GM23338 (cell line): ENCODE measurements at regions not wholly inside any gene's neighbourhood (a gene's known extent, or its start where the extent isn't known, plus 50 kb on each side); places are given as distances from the start of the nearest gene placed in this dataset.

Experiments used
- ATAC-seq: fragments of 200-7000 bp; cut with Tn5 transposase; 3 replicates; pipeline ENCODE4 v1.9.1; 2020
- DNase-seq: peaks from one replicate; pipeline ENCODE4 v3.0.0-alpha.2; 2015; ENCODE audit warnings: low spot score
- H2AFZ ChIP-seq: fragments of 200-600 bp; sonication (generic); 2 replicates; pipeline ENCODE4 v1.8.0; 2016; ENCODE audit warnings: antibody characterized with exemption, mild to moderate bottlenecking, moderate library complexity
- H3F3A ChIP-seq: fragments of 200-600 bp; sonication (generic); replicated peaks from 2 replicates; pipeline ENCODE4 v1.8.0; 2017; ENCODE audit warnings: antibody characterized with exemption, mixed run types, low read depth
- H3K27ac ChIP-seq: fragments of 200-600 bp; sonication (generic); 2 replicates; pipeline ENCODE4 v1.6.1; 2016; ENCODE audit warnings: low read depth
- H3K27me3 ChIP-seq: fragments of 200-600 bp; sonication (generic); 2 replicates; pipeline ENCODE4 v1.8.0; 2016; ENCODE audit warnings: mild to moderate bottlenecking, mixed run types, moderate library complexity; ENCODE audit not compliant: insufficient read depth
- H3K36me3 ChIP-seq: fragments of 200-600 bp; sonication (generic); 2 replicates; pipeline ENCODE4 v1.8.0; 2016; ENCODE audit warnings: mild to moderate bottlenecking; ENCODE audit not compliant: insufficient read depth
- H3K4me1 ChIP-seq: fragments of 200-600 bp; sonication (generic); 2 replicates; pipeline ENCODE4 v1.8.0; 2016; ENCODE audit warnings: mild to moderate bottlenecking, moderate library complexity; ENCODE audit not compliant: insufficient read depth
- H3K4me2 ChIP-seq: fragments of 200-600 bp; sonication (generic); 2 replicates; pipeline ENCODE4 v1.7.1; 2017; ENCODE audit warnings: mixed run types
- H3K4me3 ChIP-seq: fragments of 200-600 bp; sonication (generic); 2 replicates; pipeline ENCODE4 v1.6.1; 2016; ENCODE audit warnings: mixed run types
- H3K79me2 ChIP-seq: fragments of 200-600 bp; sonication (generic); replicated peaks from 2 replicates; pipeline ENCODE4 v1.8.0; 2017; ENCODE audit warnings: mild to moderate bottlenecking; ENCODE audit not compliant: insufficient read depth
- H3K9me2 ChIP-seq: fragments of 200-600 bp; sonication (generic); 2 replicates; pipeline ENCODE4 v1.8.0; 2017; ENCODE audit not compliant: insufficient read depth
- H4K20me1 ChIP-seq: fragments of 200-600 bp; sonication (generic); replicated peaks from 2 replicates; pipeline ENCODE4 v1.8.0; 2017; ENCODE audit warnings: mild to moderate bottlenecking; ENCODE audit not compliant: insufficient read depth
- H3K27ac Mint-ChIP-seq: 2 replicates; pipeline ENCODE4 v1.8.0; 2020; ENCODE audit warnings: inconsistent platforms, mild to moderate bottlenecking, moderate library complexity, mixed read lengths
- H3K27me3 Mint-ChIP-seq: 3 replicates; pipeline ENCODE4 v1.8.0; 2022; ENCODE audit warnings: low read depth, mild to moderate bottlenecking, moderate library complexity, mixed read lengths, inconsistent platforms; ENCODE audit not compliant: insufficient read depth, poor library complexity
- H3K36me3 Mint-ChIP-seq: 3 replicates; pipeline ENCODE4 v1.8.0; 2021; ENCODE audit warnings: low read depth, mild to moderate bottlenecking, inconsistent platforms, moderate library complexity, mixed read lengths
- H3K4me1 Mint-ChIP-seq: 3 replicates; pipeline ENCODE4 v1.8.0; 2020; ENCODE audit warnings: mild to moderate bottlenecking, inconsistent platforms, mixed read lengths
- H3K4me3 Mint-ChIP-seq: 3 replicates; pipeline ENCODE4 v1.8.0; 2021; ENCODE audit warnings: moderate library complexity, mild to moderate bottlenecking, inconsistent platforms, mixed read lengths
- H3K9me3 Mint-ChIP-seq: 3 replicates; pipeline ENCODE4 v1.8.0; 2020; ENCODE audit warnings: moderate library complexity, mild to moderate bottlenecking, inconsistent platforms, mixed read lengths
- CREB1 ChIP-seq: fragments of 250-450 bp; sonication (Bioruptor Pico); IDR thresholded peaks from 2 replicates; pipeline ENCODE4 v1.5.0; 2020; ENCODE audit warnings: low read depth, mild to moderate bottlenecking, moderate library complexity
- CTCF ChIP-seq, 2 experiments: fragments of 200-600 bp in 1 of 2; sonication (generic) in 1 of 2; conservative IDR thresholded peaks; 2 replicates each; pipeline versions ENCODE4 v1.5.1 to v1.6.1; 2016 to 2017; ENCODE audit warnings: antibody characterized with exemption in 2 of 2, low read depth in 2 of 2, mild to moderate bottlenecking in 2 of 2, moderate library complexity in 1 of 2
- ETS1 ChIP-seq: IDR thresholded peaks from 2 replicates; pipeline ENCODE4 v1.6.1; 2016; ENCODE audit warnings: antibody characterized with exemption
- EZH2 ChIP-seq: fragments of 200-600 bp; sonication (generic); IDR thresholded peaks from one replicate; pipeline ENCODE4 v1.8.0; 2017; ENCODE audit warnings: antibody characterized with exemption, mild to moderate bottlenecking, low read depth; ENCODE audit not compliant: unreplicated experiment
- EZH2phosphoT487 ChIP-seq: fragments of 200-600 bp; sonication (generic); IDR thresholded peaks from one replicate; pipeline ENCODE4 v1.8.1; 2018; ENCODE audit warnings: antibody characterized with exemption; ENCODE audit not compliant: unreplicated experiment
- JUNB ChIP-seq: IDR thresholded peaks from one replicate; pipeline ENCODE4 v1.6.1; 2016; ENCODE audit warnings: antibody characterized with exemption; ENCODE audit not compliant: unreplicated experiment
- NANOG ChIP-seq: IDR thresholded peaks from 2 replicates; pipeline ENCODE4 v1.6.1; 2016; ENCODE audit warnings: antibody characterized with exemption, borderline replicate concordance
- POLR2AphosphoS5 ChIP-seq: IDR thresholded peaks from 2 replicates; pipeline ENCODE4 v1.6.1; 2016; ENCODE audit warnings: antibody characterized with exemption, low read depth
- REST ChIP-seq: IDR thresholded peaks from one replicate; pipeline ENCODE4 v1.6.1; 2018; ENCODE audit warnings: antibody characterized with exemption; ENCODE audit not compliant: unreplicated experiment
- STAT1 ChIP-seq: IDR thresholded peaks from one replicate; pipeline ENCODE4 v1.6.1; 2016; ENCODE audit warnings: antibody characterized with exemption; ENCODE audit not compliant: unreplicated experiment
- ZNF114 ChIP-seq: fragments of 250-450 bp; sonication (Bioruptor Pico); IDR thresholded peaks from 2 replicates; pipeline ENCODE4 v1.5.0; 2020; ENCODE audit warnings: mild to moderate bottlenecking, moderate library complexity
- ZNF331 ChIP-seq: fragments of 250-450 bp; sonication (Bioruptor Pico); IDR thresholded peaks from 2 replicates; pipeline ENCODE4 v1.5.0; 2020; ENCODE audit warnings: low read depth, mild to moderate bottlenecking, moderate library complexity
- TF ChIP-seq, protein P1 (sequence below): fragments of 250-450 bp; sonication (Bioruptor Pico); IDR thresholded peaks from 2 replicates; pipeline ENCODE4 v1.5.0; 2020; ENCODE audit warnings: mild to moderate bottlenecking, moderate library complexity

DNA sequence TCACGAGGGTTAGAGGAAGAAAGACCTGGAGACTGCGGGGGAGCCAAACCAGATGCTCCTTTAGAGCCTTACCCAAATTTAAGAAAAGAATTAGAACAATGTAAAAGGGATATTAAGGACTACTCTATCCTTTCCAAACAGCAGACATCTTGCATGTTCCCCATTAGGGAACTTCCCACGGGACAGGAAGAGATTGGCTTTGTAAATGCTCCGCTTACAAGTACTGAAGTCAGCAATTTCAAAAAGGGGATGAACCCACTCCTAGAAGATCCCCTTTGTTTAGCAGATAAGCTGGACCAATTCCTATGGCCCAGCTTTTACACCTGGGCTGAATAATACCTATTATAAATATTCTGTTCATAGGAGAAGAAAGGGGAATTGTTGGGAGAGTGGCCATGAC lies 74.2 kb downstream of the APOBEC1 start:
- ATAC-seq = no peak

More for the DNA sequence above, 74.2 kb downstream of the APOBEC1 start:
- no peak for DNase-seq
- H3K4me3 Mint-ChIP-seq = no peak overlapping the region
- H3K79me2 ChIP-seq = no peaks in the 10 kb centered on the region
- H4K20me1 ChIP-seq = no peaks in the 10 kb centered on the region
- H3K27ac ChIP-seq = no peak overlapping the region
- H3K27me3 Mint-ChIP-seq = peaks cover 2% of the 10 kb centered on the region
- no peaks in the 10 kb centered on the region for H3K4me1 Mint-ChIP-seq
- H3K4me2 ChIP-seq = no peak overlapping the region
- H3K4me1 ChIP-seq = no peaks in the 10 kb centered on the region
- H3K36me3 ChIP-seq = no peaks in the 10 kb centered on the region
- H3K4me3 ChIP-seq = no peak overlapping the region
- no peak overlapping the region for H2AFZ ChIP-seq
- TF ChIP-seq EZH2phosphoT487 = no peak
- no peak for TF ChIP-seq POLR2AphosphoS5
- TF ChIP-seq ZNF331 = no peak
- TF ChIP-seq EZH2 = no peak
- TF ChIP-seq CTCF (conservative IDR thresholded peaks at IDR 0.05; ENCODE audit: low read depth in 2 of 2) = no peak
- no peak for TF ChIP-seq JUNB
- no peak for TF ChIP-seq REST
- TF ChIP-seq STAT1 = no peak
- TF ChIP-seq, protein P1, sequence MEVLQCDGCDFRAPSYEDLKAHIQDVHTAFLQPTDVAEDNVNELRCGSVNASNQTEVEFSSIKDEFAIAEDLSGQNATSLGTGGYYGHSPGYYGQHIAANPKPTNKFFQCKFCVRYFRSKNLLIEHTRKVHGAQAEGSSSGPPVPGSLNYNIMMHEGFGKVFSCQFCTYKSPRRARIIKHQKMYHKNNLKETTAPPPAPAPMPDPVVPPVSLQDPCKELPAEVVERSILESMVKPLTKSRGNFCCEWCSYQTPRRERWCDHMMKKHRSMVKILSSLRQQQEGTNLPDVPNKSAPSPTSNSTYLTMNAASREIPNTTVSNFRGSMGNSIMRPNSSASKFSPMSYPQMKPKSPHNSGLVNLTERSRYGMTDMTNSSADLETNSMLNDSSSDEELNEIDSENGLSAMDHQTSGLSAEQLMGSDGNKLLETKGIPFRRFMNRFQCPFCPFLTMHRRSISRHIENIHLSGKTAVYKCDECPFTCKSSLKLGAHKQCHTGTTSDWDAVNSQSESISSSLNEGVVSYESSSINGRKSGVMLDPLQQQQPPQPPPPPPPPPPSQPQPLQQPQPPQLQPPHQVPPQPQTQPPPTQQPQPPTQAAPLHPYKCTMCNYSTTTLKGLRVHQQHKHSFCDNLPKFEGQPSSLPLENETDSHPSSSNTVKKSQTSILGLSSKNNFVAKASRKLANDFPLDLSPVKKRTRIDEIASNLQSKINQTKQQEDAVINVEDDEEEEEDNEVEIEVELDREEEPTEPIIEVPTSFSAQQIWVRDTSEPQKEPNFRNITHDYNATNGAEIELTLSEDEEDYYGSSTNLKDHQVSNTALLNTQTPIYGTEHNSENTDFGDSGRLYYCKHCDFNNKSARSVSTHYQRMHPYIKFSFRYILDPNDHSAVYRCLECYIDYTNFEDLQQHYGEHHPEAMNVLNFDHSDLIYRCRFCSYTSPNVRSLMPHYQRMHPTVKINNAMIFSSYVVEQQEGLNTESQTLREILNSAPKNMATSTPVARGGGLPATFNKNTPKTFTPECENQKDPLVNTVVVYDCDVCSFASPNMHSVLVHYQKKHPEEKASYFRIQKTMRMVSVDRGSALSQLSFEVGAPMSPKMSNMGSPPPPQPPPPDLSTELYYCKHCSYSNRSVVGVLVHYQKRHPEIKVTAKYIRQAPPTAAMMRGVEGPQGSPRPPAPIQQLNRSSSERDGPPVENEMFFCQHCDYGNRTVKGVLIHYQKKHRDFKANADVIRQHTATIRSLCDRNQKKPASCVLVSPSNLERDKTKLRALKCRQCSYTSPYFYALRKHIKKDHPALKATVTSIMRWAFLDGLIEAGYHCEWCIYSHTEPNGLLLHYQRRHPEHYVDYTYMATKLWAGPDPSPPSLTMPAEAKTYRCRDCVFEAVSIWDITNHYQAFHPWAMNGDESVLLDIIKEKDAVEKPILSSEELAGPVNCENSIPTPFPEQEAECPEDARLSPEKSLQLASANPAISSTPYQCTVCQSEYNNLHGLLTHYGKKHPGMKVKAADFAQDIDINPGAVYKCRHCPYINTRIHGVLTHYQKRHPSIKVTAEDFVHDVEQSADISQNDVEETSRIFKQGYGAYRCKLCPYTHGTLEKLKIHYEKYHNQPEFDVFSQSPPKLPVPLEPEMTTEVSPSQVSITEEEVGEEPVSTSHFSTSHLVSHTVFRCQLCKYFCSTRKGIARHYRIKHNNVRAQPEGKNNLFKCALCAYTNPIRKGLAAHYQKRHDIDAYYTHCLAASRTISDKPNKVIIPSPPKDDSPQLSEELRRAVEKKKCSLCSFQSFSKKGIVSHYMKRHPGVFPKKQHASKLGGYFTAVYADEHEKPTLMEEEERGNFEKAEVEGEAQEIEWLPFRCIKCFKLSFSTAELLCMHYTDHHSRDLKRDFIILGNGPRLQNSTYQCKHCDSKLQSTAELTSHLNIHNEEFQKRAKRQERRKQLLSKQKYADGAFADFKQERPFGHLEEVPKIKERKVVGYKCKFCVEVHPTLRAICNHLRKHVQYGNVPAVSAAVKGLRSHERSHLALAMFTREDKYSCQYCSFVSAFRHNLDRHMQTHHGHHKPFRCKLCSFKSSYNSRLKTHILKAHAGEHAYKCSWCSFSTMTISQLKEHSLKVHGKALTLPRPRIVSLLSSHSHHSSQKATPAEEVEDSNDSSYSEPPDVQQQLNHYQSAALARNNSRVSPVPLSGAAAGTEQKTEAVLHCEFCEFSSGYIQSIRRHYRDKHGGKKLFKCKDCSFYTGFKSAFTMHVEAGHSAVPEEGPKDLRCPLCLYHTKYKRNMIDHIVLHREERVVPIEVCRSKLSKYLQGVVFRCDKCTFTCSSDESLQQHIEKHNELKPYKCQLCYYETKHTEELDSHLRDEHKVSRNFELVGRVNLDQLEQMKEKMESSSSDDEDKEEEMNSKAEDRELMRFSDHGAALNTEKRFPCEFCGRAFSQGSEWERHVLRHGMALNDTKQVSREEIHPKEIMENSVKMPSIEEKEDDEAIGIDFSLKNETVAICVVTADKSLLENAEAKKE (CRISPR knock-in tag) = no peak
- no peak for TF ChIP-seq CREB1
- no peak for TF ChIP-seq ETS1
- no peak for TF ChIP-seq ZNF114 (CRISPR knock-in tag)
- TF ChIP-seq NANOG = no peak
- H3K9me2 ChIP-seq = no peaks in the 10 kb centered on the region; the same call in 1 of the 2 replicates
- H3K36me3 Mint-ChIP-seq = peaks cover 12% of the 10 kb centered on the region
- H3K27ac Mint-ChIP-seq = no peak overlapping the region
- H3K9me3 Mint-ChIP-seq = peaks cover 24% of the 10 kb centered on the region
- no peaks in the 10 kb centered on the region for H3F3A ChIP-seq
- no peaks in the 10 kb centered on the region for H3K27me3 ChIP-seq
